Erythroblast (primary cell): ENCODE measurements at regions not wholly inside any gene's neighbourhood (a gene's known extent, or its start where the extent isn't known, plus 50 kb on each side); places are given as distances from the start of the nearest gene placed in this dataset.

ENCODE experiments used
- GATA1 ChIP-seq: IDR thresholded peaks from 2 replicates; pipeline ENCODE4 v1.6.1; 2011; ENCODE audit warnings: low read depth, mild to moderate bottlenecking, control low read depth, low read length, moderate library complexity
- POLR2A ChIP-seq: IDR thresholded peaks from 2 replicates; pipeline ENCODE4 v1.6.1; 2011; ENCODE audit warnings: mild to moderate bottlenecking, low read length

- TF ChIP-seq POLR2A (no peak), GATA1 (no peak)
These were observed 944.7 kb upstream of the NDST4 start for GRCh38 chr4:116058129-116058528.
